ENCODE measurements at regions not wholly inside any gene's neighbourhood (a gene's known extent, or its start where the extent isn't known, plus 50 kb on each side); places are given as distances from the start of the nearest gene placed in this dataset.

DNA sequence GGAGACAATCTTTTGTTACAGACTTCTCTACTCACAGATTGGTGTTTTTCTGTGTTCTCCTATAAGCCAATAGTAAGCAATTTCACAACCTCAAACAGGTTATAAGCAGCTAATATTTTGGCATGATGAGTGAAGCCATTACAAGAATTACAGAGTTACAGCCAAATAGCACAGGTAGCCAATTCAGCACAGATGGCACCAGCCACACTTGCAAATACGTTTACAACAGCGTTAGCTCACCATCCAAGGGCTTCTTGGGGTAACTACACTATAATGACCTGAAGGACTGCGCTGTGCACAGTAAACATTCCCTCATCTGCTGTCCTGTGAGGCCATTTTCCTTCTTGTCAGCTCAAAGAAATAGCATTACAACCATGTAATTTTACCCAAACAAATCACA is 428.6 kb downstream of the TCERG1L start:
- Histone ChIP-seq H3K4me1 (no peaks in the 10 kb centered on the region), H3K9me3 (no peaks in the 10 kb centered on the region), H3K4me3 (no peak overlapping the region), H3K27ac (no peak overlapping the region), H3K4me2 (no peak overlapping the region)
- TF ChIP-seq NR3C1 (IDR thresholded peaks at IDR 0.05), result no peak
- ATAC-seq, result no peak
- CTCF ChIA-PET, result no interaction called here
- FAIRE-seq, result no peak
- DNase-seq (ENCODE audit: low read depth in 1 of 2, low spot score in 1 of 2), result no peak
- 0% methylated on average over 3 of the region's 3 CpGs for WGBS (ENCODE audit: missing lambda C conversion rate)
- POLR2A ChIA-PET, result no interaction called here

DNA sequence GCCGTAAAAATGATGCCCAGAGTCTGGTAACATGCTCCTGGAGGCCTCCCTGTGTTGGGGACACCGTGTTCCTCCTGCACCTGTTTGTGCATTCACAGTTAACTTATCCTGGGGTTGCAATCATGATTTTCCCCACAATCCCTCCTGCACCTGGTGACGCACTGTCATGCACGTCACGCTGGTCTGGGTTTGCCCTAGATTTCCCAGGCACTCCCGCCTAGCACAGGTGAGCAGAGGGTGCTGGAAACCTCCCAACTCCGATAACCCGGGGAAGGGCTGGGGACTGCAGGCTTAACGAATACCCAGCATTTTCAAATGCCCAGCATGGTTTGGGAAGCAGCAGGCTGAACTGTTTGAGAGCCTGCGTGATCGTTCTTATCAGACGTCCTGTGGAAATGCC is 427.1 kb downstream of the TCERG1L start:
- FAIRE-seq (no peak), ATAC-seq (no peak), DNase-seq (ENCODE audit: low read depth in 1 of 2, low spot score in 1 of 2) (no peak)
- 17% methylated on average over 10 of the region's 12 CpGs for WGBS (ENCODE audit: missing lambda C conversion rate)
- POLR2A ChIA-PET, result no interaction called here
- no peak overlapping the region for H3K27ac ChIP-seq
- TF ChIP-seq RARB (CRISPR knock-in tag; IDR thresholded peaks at IDR 0.05), result no peak
- TF ChIP-seq ZSCAN20 (CRISPR knock-in tag; IDR thresholded peaks at IDR 0.05), result no peak
- TF ChIP-seq FOSB (CRISPR knock-in tag; IDR thresholded peaks at IDR 0.05), result no peak
- no peak for TF ChIP-seq SMC3 (IDR thresholded peaks at IDR 0.05)
- TF ChIP-seq, protein P1, sequence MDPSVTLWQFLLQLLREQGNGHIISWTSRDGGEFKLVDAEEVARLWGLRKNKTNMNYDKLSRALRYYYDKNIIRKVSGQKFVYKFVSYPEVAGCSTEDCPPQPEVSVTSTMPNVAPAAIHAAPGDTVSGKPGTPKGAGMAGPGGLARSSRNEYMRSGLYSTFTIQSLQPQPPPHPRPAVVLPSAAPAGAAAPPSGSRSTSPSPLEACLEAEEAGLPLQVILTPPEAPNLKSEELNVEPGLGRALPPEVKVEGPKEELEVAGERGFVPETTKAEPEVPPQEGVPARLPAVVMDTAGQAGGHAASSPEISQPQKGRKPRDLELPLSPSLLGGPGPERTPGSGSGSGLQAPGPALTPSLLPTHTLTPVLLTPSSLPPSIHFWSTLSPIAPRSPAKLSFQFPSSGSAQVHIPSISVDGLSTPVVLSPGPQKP (IDR thresholded peaks at IDR 0.05; ENCODE audit: low read depth, low read length), result no peak
- TF ChIP-seq JUN (IDR thresholded peaks at IDR 0.05), result no peak
- TF ChIP-seq JUNB (IDR thresholded peaks at IDR 0.05), result no peak
- TF ChIP-seq SREBF2 (IDR thresholded peaks at IDR 0.05), result no peak
- TF ChIP-seq CBX2 (IDR thresholded peaks at IDR 0.05; ENCODE audit: borderline replicate concordance, low read depth), result no peak
- TF ChIP-seq ZC3H11A (IDR thresholded peaks at IDR 0.05), result no peak
- no peak for TF ChIP-seq EHF (CRISPR knock-in tag; IDR thresholded peaks at IDR 0.05)
- CTCF ChIA-PET, result no interaction called here
- no peaks in the 10 kb centered on the region for H3K9me3 ChIP-seq
- H3K4me1 ChIP-seq, result no peaks in the 10 kb centered on the region
- no peak overlapping the region for H3K4me2 ChIP-seq
- no peak overlapping the region for H3K4me3 ChIP-seq

DNA sequence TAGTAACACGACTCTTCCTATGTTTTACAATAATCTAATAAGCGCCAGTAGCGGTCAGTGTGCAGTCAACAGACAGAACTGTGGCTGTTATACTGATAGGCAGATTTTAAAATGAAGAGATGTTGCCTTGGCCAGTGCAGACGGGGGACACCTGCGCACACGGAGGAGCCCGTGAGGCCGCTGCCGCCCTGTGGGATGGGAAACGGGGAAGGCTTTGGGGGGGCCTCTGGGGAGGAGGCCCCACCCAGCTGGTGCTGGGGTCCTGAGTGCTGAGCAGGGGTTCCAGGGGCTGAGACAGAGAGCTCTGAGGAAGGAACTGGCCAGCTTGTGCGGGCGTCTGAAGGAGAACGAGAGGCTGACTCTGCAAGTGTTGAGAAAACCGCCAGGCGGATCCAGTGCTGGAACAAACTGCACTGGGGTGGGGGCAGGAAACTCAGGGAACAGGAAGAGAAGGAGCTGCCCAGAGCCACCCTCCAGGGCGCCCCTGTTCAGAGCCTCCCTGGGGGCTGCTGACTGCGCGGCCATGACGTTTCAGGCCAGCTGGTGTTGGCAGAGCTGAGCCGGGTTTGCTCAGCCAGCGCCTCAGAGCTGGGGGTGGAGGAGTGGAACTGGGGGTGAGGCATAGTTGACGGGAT is 426.4 kb downstream of the TCERG1L start:
- no peak for FAIRE-seq
- CTCF ChIA-PET, result no interaction called here

DNA sequence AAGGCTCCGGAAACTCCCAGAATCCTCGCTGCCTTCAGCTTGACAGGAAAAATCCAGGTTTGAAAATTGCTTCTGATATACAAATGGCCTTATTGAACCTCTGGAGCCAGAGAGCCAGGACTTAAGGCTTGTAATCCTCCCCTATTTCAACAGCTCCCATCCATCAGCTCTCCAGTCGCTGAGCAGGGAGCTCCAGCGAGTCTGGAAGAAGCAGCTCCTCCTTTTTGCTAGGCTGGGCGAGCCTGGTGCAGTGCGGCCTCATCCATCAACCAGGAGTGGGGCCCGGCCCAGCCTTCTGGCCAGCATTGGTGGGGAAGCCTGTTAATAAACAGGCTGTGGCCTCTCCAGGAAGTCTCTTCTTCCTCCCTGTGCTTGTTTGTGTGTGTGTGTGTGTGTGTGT is 424.4 kb downstream of the TCERG1L start:
- H3K4me3 ChIP-seq, result no peak overlapping the region
- ChIA-PET POLR2A (no interaction called here), CTCF (no interaction called here)
- ATAC-seq (no peak), FAIRE-seq (no peak), DNase-seq (ENCODE audit: low read depth in 1 of 2, low spot score in 1 of 2) (no peak)
- no peaks in the 10 kb centered on the region for H3K4me1 ChIP-seq
- TF ChIP-seq GATA3 (IDR thresholded peaks at IDR 0.05; ENCODE audit: borderline replicate concordance) (no peak), NFE2L2 (conservative IDR thresholded peaks at IDR 0.05; ENCODE audit: low read length) (no peak), EHF (CRISPR knock-in tag; IDR thresholded peaks at IDR 0.05) (no peak)
- TF ChIP-seq, protein P2, sequence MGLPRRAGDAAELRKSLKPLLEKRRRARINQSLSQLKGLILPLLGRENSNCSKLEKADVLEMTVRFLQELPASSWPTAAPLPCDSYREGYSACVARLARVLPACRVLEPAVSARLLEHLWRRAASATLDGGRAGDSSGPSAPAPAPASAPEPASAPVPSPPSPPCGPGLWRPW (IDR thresholded peaks at IDR 0.05), result no peak
- TF ChIP-seq, protein P3, sequence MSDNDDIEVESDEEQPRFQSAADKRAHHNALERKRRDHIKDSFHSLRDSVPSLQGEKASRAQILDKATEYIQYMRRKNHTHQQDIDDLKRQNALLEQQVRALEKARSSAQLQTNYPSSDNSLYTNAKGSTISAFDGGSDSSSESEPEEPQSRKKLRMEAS (IDR thresholded peaks at IDR 0.05), result no peak
- H3K9me3 ChIP-seq, result no peaks in the 10 kb centered on the region
- H3K27ac ChIP-seq, result no peak overlapping the region
- WGBS (ENCODE audit: missing lambda C conversion rate), result 15% methylated on average over 7 of the region's 7 CpGs
- H3K4me2 ChIP-seq, result no peak overlapping the region

More for the DNA sequence above, 426.4 kb downstream of the TCERG1L start:
- Histone ChIP-seq H3K4me1 (no peaks in the 10 kb centered on the region), H3K27ac (no peak overlapping the region), H3K9me3 (no peaks in the 10 kb centered on the region), H3K4me2 (no peak overlapping the region), H3K4me3 (no peak overlapping the region)
- POLR2A ChIA-PET, result no interaction called here
- WGBS (ENCODE audit: missing lambda C conversion rate), result 46% methylated on average over 16 of the region's 22 CpGs
- no peak for DNase-seq (ENCODE audit: low read depth in 1 of 2, low spot score in 1 of 2)
- ATAC-seq, result no peak
- no peak for TF ChIP-seq JUN (IDR thresholded peaks at IDR 0.05)
- TF ChIP-seq CBX2 (IDR thresholded peaks at IDR 0.05; ENCODE audit: borderline replicate concordance, low read depth), result no peak
- no peak for TF ChIP-seq CEBPB (IDR thresholded peaks at IDR 0.05)
- no peak for TF ChIP-seq ESRRA (IDR thresholded peaks at IDR 0.05; ENCODE audit: borderline replicate concordance, low read length)
- TF ChIP-seq ZC3H11A (IDR thresholded peaks at IDR 0.05), result no peak

Measured in A549 (cell line).